ENCODE measurements at regions not wholly inside any gene's neighbourhood (a gene's known extent, or its start where the extent isn't known, plus 50 kb on each side); places are given as distances from the start of the nearest gene placed in this dataset.

DNA sequence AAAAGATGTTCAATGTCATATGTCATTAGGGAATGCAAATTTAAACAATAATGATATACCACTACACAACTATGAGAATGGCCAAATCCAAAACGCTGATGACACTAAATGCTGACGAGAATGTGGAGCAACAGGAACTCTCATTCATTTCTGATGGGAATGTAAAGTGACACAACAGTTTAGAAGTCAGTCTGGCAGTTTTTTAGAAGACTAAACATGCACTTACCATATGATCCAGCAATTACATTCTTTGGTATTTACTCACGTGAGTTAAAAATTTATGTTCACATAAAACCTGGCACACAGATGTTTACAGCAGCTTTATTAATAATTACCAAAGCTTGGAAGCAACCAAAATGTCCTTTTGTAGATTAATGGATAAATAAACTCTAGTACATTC is 110.4 kb upstream of the C1orf21 start:
- Histone ChIP-seq H3K4me3 (ENCODE audit: extremely low read depth in 1 of 4, insufficient read depth in 2 of 4, low read depth in 3 of 4, low read length in 4 of 4) (no peak overlapping the region), H4K8ac (ENCODE audit: extremely low read depth, insufficient read depth, low read length) (no peak overlapping the region), H3K79me2 (ENCODE audit: control insufficient read depth in 1 of 2, insufficient read depth in 2 of 2, low read length in 2 of 2) (no peaks in the 10 kb centered on the region), H3K56ac (replicated peaks; ENCODE audit: insufficient read length, low read depth, low read length) (no peak overlapping the region), H4K5ac (ENCODE audit: insufficient read length, low read depth, low read length) (no peak overlapping the region), H3K4me1 (replicated peaks in 1 of 4; ENCODE audit: control insufficient read depth in 3 of 4, insufficient read depth in 4 of 4, low read length in 3 of 4) (peaks cover 0 to 10% (median 1%) of the 10 kb centered on the region in 4 experiments; a peak in 2 of 7 replicates), H2BK12ac (ENCODE audit: low read depth, low read length) (no peak overlapping the region), H3K18ac (ENCODE audit: extremely low read depth, low read length) (no peak overlapping the region), H3K27me3 (replicated peaks in 1 of 4; ENCODE audit: control insufficient read depth in 3 of 4, extremely low read depth in 1 of 4, insufficient read depth in 3 of 4, low read length in 3 of 4) (no peaks in the 10 kb centered on the region), H3K23me2 (ENCODE audit: low read depth, low read length) (no peaks in the 10 kb centered on the region), H3K36me3 (ENCODE audit: control insufficient read depth in 2 of 4, insufficient read depth in 4 of 4, low read length in 3 of 4) (no peaks in the 10 kb centered on the region), H3K79me1 (ENCODE audit: low read depth, low read length) (no peaks in the 10 kb centered on the region), H2AFZ (ENCODE audit: low read length) (no peak overlapping the region), H2BK120ac (replicated peaks; ENCODE audit: low read depth, low read length) (no peak overlapping the region), H4K91ac (replicated peaks; ENCODE audit: insufficient read length, low read length) (no peak overlapping the region), H2BK5ac (ENCODE audit: low read depth, low read length) (no peak overlapping the region), H3K4me2 (ENCODE audit: insufficient read depth in 1 of 2, low read depth in 2 of 2, low read length in 2 of 2) (no peak overlapping the region), H2BK15ac (ENCODE audit: low read length) (no peak overlapping the region), H2BK20ac (ENCODE audit: low read length) (no peak overlapping the region), H3K9ac (replicated peaks in 1 of 4; ENCODE audit: extremely low read depth in 1 of 4, low read depth in 3 of 4, low read length in 3 of 4) (no peak overlapping the region), H3K9me3 (ENCODE audit: insufficient read depth in 2 of 2, low read depth in 1 of 2, low read length in 1 of 2) (no peaks in the 10 kb centered on the region), H3K23ac (ENCODE audit: insufficient read length) (no peak overlapping the region), H4K20me1 (replicated peaks in 1 of 2; ENCODE audit: control insufficient read depth in 1 of 2, insufficient read depth in 2 of 2, low read length in 2 of 2) (no peaks in the 10 kb centered on the region), H3K27ac (ENCODE audit: low read depth, low read length) (no peak overlapping the region), H2AK5ac (ENCODE audit: low read depth, low read length) (no peak overlapping the region), H3K14ac (ENCODE audit: insufficient read length) (no peak overlapping the region), H3K4ac (replicated peaks; ENCODE audit: insufficient read length, low read depth, low read length) (no peak overlapping the region)
- no peak for DNase-seq (ENCODE audit: low read depth in 1 of 2, low spot score in 2 of 2)
- no peak for TF ChIP-seq RNF2 (IDR thresholded peaks at IDR 0.05; ENCODE audit: borderline replicate concordance, low read depth, low read length, missing control alignments, poor library complexity, severe bottlenecking)
- no peak for TF ChIP-seq ATF3 (IDR thresholded peaks at IDR 0.05; ENCODE audit: insufficient read depth, low read depth, low read length)
- no peak for TF ChIP-seq SP2 (IDR thresholded peaks at IDR 0.05; ENCODE audit: low read length)
- TF ChIP-seq SIRT6 (IDR thresholded peaks at IDR 0.05; ENCODE audit: low read length) = no peak
- TF ChIP-seq CHD1 (IDR thresholded peaks at IDR 0.05; ENCODE audit: low read depth, low read length) = no peak
- no peak for TF ChIP-seq CBX8 (IDR thresholded peaks at IDR 0.05; ENCODE audit: borderline replicate concordance, low read depth, low read length)
- no peak for TF ChIP-seq PHF8 (conservative IDR thresholded peaks at IDR 0.05; ENCODE audit: low read depth, low read length)
- TF ChIP-seq KDM1A (IDR thresholded peaks at IDR 0.05; ENCODE audit: borderline replicate concordance, low read length) = no peak
- no peak for TF ChIP-seq ZNF274 (IDR thresholded peaks at IDR 0.05; ENCODE audit: borderline replicate concordance, extremely low read depth, low read length)
- TF ChIP-seq POU5F1 (IDR thresholded peaks at IDR 0.05; ENCODE audit: low read depth, low read length) = no peak
- no peak for TF ChIP-seq RBBP5 (IDR thresholded peaks at IDR 0.05; ENCODE audit: borderline replicate concordance, low read depth, low read length)
- CTCF ChIA-PET (ENCODE audit: partially characterized antibody) = no interaction called here
- POLR2A ChIA-PET (ENCODE audit: partially characterized antibody) = no interaction called here
- 96% methylated on average over 3 of the region's 3 CpGs; no CpG with 5 or more reads in 1 of the 2 experiments for WGBS, 2 experiments (ENCODE audit: extremely low coverage in 1 of 2, insufficient coverage in 1 of 2, insufficient read length in 1 of 2, insufficient replicate concordance in 2 of 2, low coverage in 1 of 2, low lambda C conversion rate in 2 of 2, missing lambda C conversion rate in 1 of 2)
- no peak for FAIRE-seq
